DMS153 treated with DMSO at 0.1 percent for 48 hours (cell line): ENCODE measurements at regions not wholly inside any gene's neighbourhood (a gene's known extent, or its start where the extent isn't known, plus 50 kb on each side); places are given as distances from the start of the nearest gene placed in this dataset.

ENCODE experiments used
- DNase-seq: peaks from one replicate; lab custom pipeline; 2025; ENCODE audit not compliant: unreplicated experiment; lab: John Stamatoyannopoulos, UW

GRCh38 chr4:54793856-54794422, 136.2 kb downstream of the KIT start:
- DNase-seq: no peak
